ENCODE measurements at regions not wholly inside any gene's neighbourhood (a gene's known extent, or its start where the extent isn't known, plus 50 kb on each side); places are given as distances from the start of the nearest gene placed in this dataset.

- intact Hi-C loops (cut with micrococcal nuclease): no loop called here
- ATAC-seq (ENCODE audit: low read depth) (no peak), DNase-seq (no peak)
- Histone ChIP-seq H3K27ac (ENCODE audit: low read length in 2 of 2) (no peak overlapping the region), H3K4me3 (ENCODE audit: control extremely low read depth in 1 of 5, extremely low read depth in 1 of 5, insufficient read depth in 1 of 5, low read depth in 2 of 5, low read length in 4 of 5) (no peak overlapping the region), H3K4me2 (replicated peaks; ENCODE audit: low read depth, low read length, poor library complexity, severe bottlenecking) (no peak overlapping the region), H3K27me3 (replicated peaks in 1 of 4; ENCODE audit: control extremely low read depth in 1 of 4, control insufficient read depth in 3 of 4, insufficient read depth in 4 of 4, low read length in 3 of 4) (no peaks in the 10 kb centered on the region), H4K20me1 (ENCODE audit: control insufficient read depth, insufficient read depth, low read length, poor library complexity, severe bottlenecking) (no peaks in the 10 kb centered on the region), H3K4me1 (ENCODE audit: control insufficient read depth in 2 of 2, insufficient read depth in 2 of 2, low read length in 2 of 2) (no peaks in the 10 kb centered on the region), H3K79me2 (ENCODE audit: control insufficient read depth, insufficient read depth, low read length) (no peaks in the 10 kb centered on the region), H3K9me3 (ENCODE audit: control extremely low read depth in 1 of 3, control insufficient read depth in 2 of 3, insufficient read depth in 1 of 3, low read length in 2 of 3) (no peaks in the 10 kb centered on the region), H3K36me3 (replicated peaks in 1 of 2; ENCODE audit: control extremely low read depth in 1 of 2, control insufficient read depth in 1 of 2, extremely low read depth in 1 of 2, insufficient read depth in 2 of 2, low read length in 1 of 2) (no peaks in the 10 kb centered on the region), H2AFZ (ENCODE audit: insufficient read depth, low read depth, low read length, poor library complexity, severe bottlenecking) (no peak overlapping the region), H3K9ac (ENCODE audit: low read length) (no peak overlapping the region)
- Mint-ChIP-seq H3K4me3 (no peak overlapping the region), H3K27ac (no peak overlapping the region), H3K9me3 (ENCODE audit: insufficient read depth) (no peaks in the 10 kb centered on the region), H3K4me1 (no peaks in the 10 kb centered on the region), H3K27me3 (peaks cover 19% of the 10 kb centered on the region)
- no CpG with 5 or more reads among the region's 1 CpG for WGBS (ENCODE audit: insufficient coverage)
- ChIA-PET CTCF (no interaction called here), POLR2A (no interaction called here)
- TF ChIP-seq EZH2 (IDR thresholded peaks at IDR 0.05; ENCODE audit: borderline replicate concordance, insufficient read depth, low read depth, low read length, poor library complexity, severe bottlenecking) (no peak), CTCF (IDR thresholded peaks at IDR 0.05) (no peak)
These were observed 270.6 kb downstream of the TTC8 start for GRCh38 chr14:89095036-89095435.

GRCh38 chr14:89096946-89097345, 272.5 kb downstream of the TTC8 start:
- intact Hi-C loops (cut with micrococcal nuclease): no loop called here
- CTCF ChIA-PET: no interaction called here
- POLR2A ChIA-PET: no interaction called here

More at GRCh38 chr14:89096946-89097345, 272.5 kb downstream of the TTC8 start:
- TF ChIP-seq EZH2 (IDR thresholded peaks at IDR 0.05; ENCODE audit: borderline replicate concordance, insufficient read depth, low read depth, low read length, poor library complexity, severe bottlenecking) (no peak), CTCF (IDR thresholded peaks at IDR 0.05) (no peak)
- H3K27ac Mint-ChIP-seq: no peak overlapping the region
- H3K9me3 Mint-ChIP-seq (ENCODE audit: insufficient read depth): peaks cover 2% of the 10 kb centered on the region
- no peaks in the 10 kb centered on the region for H3K4me1 Mint-ChIP-seq
- Histone ChIP-seq H3K27ac (ENCODE audit: low read length in 2 of 2) (no peak overlapping the region), H3K4me2 (replicated peaks; ENCODE audit: low read depth, low read length, poor library complexity, severe bottlenecking) (no peak overlapping the region), H3K4me3 (ENCODE audit: control extremely low read depth in 1 of 5, extremely low read depth in 1 of 5, insufficient read depth in 1 of 5, low read depth in 2 of 5, low read length in 4 of 5) (no peak overlapping the region), H3K36me3 (replicated peaks in 1 of 2; ENCODE audit: control extremely low read depth in 1 of 2, control insufficient read depth in 1 of 2, extremely low read depth in 1 of 2, insufficient read depth in 2 of 2, low read length in 1 of 2) (no peaks in the 10 kb centered on the region), H3K9me3 (ENCODE audit: control extremely low read depth in 1 of 3, control insufficient read depth in 2 of 3, insufficient read depth in 1 of 3, low read length in 2 of 3) (no peaks in the 10 kb centered on the region), H2AFZ (ENCODE audit: insufficient read depth, low read depth, low read length, poor library complexity, severe bottlenecking) (no peak overlapping the region), H3K79me2 (ENCODE audit: control insufficient read depth, insufficient read depth, low read length) (no peaks in the 10 kb centered on the region), H3K27me3 (replicated peaks in 1 of 4; ENCODE audit: control extremely low read depth in 1 of 4, control insufficient read depth in 3 of 4, insufficient read depth in 4 of 4, low read length in 3 of 4) (no peaks in the 10 kb centered on the region), H3K4me1 (ENCODE audit: control insufficient read depth in 2 of 2, insufficient read depth in 2 of 2, low read length in 2 of 2) (no peaks in the 10 kb centered on the region), H4K20me1 (ENCODE audit: control insufficient read depth, insufficient read depth, low read length, poor library complexity, severe bottlenecking) (no peaks in the 10 kb centered on the region), H3K9ac (ENCODE audit: low read length) (no peak overlapping the region)
- ATAC-seq (ENCODE audit: low read depth): no peak
- 74% methylated on average over 5 of the region's 9 CpGs for WGBS (ENCODE audit: insufficient coverage)
- H3K4me3 Mint-ChIP-seq: no peak overlapping the region
- H3K27me3 Mint-ChIP-seq: peaks cover 28% of the 10 kb centered on the region
- DNase-seq: no peak

Data from B cell (primary cell).